HG03066 (cell line): ENCODE measurements at regions not wholly inside any gene's neighbourhood (a gene's known extent, or its start where the extent isn't known, plus 50 kb on each side); places are given as distances from the start of the nearest gene placed in this dataset.

Source experiments
- ATAC-seq: cut with Tn5 transposase; IDR thresholded peaks from one replicate; pipeline ENCODE4 v1.9.1; 2021; ENCODE audit warnings: low read depth; ENCODE audit not compliant: unreplicated experiment

DNA sequence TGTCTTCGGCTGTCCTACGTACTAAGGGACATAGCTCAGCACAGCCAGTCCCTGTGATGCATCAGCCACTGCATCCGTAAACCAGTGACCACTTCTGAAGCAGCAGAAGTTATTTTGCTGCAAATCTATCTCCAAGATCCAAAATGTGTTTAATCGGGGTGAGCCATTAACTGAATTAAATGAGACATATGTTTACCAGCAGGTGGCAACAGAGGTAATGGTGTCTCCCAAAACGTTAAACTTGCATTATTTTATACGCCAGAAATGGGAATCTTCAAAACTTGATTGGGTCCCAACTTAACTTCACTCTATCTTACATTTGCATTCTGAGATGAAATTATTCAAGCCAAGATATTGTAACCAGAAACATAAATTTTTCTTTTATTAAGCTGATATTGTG is 75.3 kb upstream of the BOC start:
- ATAC-seq, result no peak

DNA sequence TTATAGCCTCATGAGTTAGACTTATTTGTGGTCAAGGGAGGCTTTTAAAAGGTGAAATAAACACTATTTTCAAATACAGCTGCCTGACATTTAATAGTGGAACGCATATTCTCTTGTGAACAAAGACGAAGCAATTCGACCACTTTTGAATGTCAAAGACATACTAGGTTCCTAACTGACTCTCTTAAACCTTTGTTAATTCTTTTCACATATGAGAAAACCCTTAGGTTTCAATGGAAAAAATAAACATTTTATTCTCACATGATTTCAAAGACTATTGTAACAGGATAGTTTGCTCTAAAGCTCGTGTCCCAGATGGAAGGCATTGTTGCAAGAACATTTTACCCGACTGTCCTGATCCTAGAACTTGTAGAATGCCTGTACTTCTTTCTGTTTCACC is 74.8 kb upstream of the BOC start:
- no peak for ATAC-seq

DNA sequence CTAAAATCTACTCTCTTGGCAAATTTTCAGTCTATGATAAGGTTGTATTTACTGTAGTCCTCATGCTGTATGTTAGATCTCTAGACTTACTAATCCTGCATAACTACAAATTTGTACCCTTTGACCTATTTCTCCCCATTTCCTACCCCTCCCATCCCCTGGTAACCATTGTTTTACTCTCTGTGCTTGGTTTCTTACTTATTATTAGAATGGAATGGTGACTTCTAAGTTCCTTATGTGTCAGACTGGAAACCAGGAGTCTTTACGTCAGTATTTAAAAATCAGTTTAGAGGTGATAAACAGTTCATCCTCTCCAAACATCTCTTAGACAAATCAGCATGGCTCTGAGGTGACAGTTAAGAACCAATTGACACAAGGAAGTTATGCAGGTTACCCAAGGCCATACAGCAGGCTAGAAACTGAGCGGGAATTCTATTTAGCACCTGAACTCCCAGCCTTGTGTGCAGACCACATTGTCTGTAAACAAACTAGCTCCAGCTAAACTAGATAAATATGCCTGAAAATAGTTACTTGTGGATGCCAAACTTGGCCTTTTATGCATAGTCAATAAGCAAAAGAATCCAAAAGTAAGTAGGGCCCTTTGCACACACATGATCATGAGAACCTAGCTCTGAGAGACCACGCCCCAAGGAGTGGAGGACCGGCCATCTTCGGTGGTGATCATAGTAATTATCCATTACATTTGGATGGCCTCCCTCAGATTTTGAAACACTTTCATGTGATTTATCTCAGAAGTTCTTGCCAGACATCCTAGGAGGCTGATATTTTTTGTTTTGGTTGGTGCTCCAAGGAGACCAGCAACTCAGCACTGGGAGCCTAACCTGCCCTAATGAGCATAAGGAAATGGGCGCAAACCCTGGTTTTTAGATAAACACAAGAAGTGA is 72.3 kb upstream of the BOC start:
- ATAC-seq, result no peak

DNA sequence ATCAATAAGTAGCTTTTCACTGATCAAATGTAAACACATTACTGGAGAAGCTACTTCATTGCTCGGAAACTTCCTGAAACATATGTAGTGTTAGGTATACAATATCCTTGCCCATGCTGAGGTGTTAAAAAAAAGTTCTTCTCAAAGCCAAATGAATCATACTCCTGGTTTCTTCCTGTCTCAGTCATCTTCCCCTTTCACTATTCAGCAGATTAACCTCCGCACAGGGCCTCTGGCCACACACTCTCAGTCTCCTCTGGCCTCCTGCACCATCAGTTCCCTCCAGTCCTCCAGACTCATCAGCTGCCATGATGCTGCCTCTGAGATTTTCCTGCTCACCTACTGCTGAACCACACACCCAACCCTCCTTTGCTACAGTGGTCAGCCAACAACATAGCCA is 70.5 kb upstream of the BOC start:
- no peak for ATAC-seq

DNA sequence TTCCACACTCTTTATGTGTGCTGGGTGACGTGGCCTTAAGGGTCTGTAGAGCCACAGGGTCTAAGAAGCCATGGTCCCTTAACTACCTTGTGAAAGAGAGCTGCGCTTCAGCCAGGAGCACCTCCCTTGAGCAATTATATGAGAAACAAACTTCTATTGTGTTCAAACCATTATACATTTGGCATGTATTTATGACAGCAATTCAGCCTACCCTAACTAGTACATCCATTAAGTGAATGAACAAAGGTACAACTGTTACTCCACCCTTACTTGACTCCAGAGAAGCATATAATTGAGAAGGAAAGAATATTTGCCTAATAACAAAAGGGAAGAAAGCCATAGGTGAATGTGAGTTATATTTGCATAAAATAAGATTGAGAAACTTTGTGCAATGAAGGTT is 69.8 kb upstream of the BOC start:
- no peak for ATAC-seq

DNA sequence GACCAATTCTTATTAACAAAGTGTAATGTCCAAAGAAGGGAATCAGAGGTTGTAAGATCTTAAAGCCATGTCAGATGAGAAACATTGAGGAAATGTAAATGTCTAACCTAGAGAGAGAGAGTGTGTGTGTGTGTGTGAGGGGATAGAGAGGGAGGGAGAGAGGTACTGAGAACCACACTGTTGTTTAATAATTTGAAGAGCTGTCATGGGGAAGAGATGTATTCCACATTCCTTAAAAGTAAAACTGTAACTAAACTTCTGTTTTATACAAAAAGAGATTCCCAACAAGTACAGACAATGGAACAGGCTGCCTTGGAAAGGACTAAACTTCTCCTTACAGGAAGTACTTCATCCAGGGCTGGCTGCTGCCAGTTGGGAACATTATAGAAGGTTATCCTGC is 68.9 kb upstream of the BOC start:
- ATAC-seq, result no peak

DNA sequence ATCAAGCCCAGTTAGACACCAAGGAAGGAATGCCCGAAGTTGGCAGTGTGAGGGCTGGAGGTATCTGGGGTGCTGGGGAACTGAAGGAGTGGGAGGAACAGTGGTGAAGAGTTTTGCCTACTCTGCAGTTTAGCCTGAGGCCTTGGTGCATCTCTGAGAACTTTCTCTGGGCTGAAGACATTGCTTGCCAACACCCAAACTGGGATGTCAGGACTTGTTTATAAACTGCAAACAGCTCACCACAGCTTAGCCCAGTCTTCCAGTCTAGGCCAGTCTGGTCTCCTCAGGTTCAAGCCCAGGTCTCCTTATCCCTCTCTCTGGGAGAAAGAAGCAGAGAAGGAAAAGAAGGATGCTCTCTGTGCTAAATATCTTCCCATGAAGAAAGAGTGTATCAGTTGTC is 68.0 kb upstream of the BOC start:
- no peak for ATAC-seq

DNA sequence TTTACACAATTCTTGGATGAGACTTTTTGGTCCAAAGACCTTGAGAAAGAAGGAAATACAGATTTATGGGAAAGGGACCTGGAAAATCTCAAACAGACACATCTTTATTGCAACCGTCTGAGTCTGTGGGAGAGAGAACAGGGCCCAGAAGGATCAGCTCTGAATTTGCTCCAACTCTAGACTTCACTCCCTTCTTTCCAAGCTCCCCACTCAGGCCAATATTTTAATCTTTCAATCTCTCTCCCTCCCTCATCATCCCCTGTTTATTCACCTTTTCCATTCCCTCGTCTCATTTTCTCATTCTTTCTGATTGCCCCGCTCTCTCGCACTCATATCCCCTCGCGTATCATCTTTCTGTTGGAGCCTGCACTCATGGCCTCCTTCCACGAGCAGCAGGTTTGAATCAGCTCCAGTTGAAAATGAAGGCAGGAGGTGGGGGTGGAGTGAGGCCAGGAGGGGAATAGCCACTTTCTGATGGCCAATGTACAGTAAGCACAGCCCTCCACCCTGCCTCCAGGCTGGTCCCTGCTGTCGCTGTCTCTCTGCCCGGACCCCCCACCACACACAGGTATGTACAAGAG is 63.6 kb upstream of the BOC start:
- no peak for ATAC-seq

DNA sequence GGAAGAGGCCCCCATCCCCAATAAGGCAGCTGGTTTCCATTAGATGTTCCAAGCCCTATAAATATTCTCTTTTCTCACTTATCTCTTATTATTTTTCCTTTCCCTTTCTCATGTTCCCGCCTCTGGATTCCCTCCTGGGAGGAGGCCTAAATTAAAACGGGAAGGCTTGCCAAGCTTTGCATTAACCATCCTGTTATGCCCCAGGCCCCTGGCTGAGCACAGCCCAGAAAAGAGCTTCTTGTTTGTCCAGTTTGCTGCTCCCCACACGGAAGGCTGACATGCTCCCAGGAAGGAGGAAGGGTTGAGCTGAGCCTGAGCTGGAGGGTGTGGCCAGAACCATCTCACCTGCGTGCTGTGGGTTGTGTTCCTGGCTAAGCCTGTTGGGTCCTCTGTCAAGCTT is 63.1 kb upstream of the BOC start:
- no peak for ATAC-seq

DNA sequence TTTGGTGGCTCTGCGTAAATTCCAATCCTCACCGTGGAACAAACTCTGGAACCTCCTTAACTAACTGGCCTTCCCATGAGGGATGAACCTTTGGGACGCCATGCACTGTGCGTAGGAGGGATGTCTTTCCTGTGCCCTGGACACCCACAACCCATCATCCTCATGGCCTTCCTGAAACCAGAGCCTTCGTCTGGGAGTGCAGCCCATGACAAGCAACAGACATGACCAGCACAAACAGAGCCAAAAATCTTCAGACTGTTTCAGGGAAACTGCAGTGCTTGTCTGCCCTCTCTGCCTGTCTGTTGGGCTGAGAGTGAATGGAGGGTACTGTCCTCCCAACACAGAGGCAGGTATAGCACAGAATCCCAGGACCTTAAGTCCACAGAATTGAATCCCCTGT is 61.1 kb upstream of the BOC start:
- ATAC-seq, result no peak

DNA sequence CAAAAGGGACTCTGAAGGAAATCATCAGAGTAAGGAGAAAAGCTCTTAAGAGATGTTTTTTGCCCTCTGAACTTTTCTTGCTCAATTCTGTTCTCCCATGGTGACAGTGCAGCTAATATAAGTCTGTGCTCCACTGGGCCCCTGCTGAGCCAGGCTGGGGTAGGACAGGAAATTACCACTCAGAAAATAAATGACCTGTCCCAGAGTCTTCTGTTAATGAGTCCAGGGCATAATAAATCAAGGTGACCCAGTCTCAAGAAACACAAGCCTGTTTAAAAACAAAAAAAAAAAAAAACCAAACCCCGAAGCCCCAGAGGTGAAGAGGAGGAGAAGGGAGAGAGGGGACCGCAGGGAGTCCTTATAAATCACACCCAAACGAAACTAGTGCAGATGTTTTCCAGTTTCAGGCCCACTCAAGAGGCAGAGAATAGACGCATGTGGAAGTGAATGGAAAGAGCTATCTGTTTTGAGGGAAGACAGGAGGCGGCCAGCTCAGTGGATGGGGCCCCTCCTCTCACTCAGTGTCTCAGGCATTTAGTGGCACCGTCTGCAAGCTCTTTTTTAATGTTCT is 59.8 kb upstream of the BOC start:
- no peak for ATAC-seq

DNA sequence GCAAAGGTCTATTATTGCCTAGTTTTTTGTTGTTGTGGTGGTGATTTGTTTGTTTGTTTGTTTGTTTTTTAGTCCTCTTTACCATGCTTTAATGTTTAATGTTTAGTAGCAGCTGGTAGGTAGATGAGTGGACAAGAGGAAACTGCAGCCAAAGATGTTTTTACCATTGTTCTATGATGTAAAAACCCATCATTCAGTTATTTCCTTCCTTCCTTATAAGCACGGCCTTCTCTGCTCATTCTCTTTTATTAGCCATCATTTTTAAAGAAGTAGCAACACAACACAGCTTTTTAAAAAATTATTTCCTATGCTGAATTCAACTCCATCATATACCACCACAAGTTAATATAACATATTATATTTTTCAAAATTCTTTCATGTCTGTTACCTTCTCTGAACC is 58.5 kb upstream of the BOC start:
- ATAC-seq, result no peak

DNA sequence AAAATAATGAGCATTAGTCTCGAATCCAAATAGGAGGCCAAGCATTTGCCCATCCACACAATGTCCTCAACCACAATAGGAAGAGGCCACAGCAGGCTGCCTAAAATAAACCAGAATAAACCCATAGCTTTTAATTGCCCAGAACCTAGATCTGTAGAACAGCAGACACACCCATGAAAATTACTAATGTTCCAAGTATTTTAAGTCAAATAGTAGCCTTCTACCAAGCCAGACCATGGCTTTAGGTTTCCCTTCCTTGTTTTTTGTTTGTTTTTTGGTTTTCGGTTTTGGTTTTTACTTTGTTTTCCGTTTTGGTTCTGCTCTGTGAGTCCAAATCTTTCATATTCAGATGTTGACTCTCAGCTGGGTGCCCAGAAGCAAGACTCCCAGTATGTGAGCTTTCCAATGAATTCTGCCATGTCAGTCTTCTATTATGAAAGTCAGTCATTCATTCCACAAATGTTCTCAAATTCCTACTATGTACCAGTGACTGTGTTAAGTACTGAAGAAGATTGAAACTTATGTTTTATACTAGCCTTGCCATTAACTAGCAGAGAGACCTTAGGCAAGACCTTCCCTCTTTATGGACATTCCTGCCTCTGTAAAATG is 57.8 kb upstream of the BOC start:
- peak; percentile 89 for ATAC-seq

DNA sequence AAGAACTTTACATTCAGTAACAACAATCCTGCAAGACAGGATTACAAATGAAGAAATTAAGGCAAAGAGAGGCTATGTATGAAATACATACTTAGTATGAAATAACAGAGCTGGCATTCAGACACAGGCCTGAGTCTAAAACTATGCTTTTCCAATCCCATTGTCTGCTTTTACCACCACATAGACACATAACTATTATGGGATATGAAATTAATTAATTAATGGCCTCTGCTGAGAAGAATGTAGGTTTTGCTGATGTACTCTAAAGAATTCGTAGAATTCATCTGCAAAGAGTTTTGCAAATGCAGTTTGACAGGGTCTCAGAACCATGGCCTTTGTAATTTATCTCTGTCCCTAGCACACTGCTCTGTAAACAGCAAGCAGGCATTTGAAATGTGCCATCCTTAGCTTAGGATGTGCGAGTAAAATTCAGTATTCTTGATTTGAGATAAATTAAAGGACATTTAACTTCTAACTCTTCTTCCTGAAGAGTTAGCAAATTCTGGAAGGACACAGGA is 54.5 kb upstream of the BOC start:
- no peak for ATAC-seq

DNA sequence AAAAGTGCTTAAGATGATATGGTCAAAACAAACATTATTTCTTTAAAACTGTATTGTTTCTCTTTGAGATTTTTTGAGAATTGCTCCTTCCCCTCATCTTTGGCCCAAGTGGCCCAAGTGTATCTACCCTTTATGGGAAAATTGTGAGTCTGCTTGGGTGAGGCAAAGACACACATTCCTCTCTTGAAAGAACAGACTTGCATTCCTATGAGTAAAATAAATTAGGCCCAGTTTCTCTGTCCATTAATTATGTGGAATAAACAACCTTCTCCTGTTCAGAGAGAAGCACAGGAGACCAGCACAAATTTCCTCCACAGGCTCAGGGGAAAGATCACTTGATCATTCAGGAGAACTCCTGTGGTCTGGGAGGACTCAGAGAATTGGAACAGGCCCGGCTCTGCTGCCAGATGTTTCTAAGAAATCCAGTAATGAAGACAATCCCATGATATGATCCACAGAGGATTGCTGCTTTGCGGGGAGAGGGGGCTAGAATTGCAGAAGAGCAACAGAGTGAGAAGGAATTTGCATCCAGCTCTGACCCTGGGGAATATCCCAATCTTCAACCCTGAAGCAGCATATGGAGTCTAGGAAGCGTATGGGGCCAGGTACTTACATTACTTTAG is 53.8 kb upstream of the BOC start:
- no peak for ATAC-seq

DNA sequence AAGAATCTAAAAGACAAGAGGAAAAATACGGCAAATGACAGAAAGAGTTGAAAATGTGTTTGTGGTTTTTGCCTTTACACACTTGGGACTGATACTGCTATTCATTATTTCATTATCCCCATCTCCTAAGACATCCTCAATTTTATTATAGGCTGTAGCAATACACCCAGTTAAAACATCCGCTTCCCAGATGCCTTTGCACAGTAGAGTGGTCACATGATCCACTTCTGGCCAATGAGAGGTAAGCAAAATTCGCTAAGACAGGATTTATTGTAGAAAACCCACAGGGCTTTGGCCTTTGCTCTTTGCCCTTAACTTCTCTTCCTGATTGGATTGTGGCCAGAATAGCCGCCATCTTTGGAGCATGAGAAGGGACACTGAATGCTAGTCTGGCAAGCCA is 53.2 kb upstream of the BOC start:
- no peak for ATAC-seq
